ENCODE measurements at regions not wholly inside any gene's neighbourhood (a gene's known extent, or its start where the extent isn't known, plus 50 kb on each side); places are given as distances from the start of the nearest gene placed in this dataset.
"Not testable (repeated sequence)": the region's sequence is repeated elsewhere in the genome, so short reads cannot be mapped to it uniquely, and the experiment has no call there.

DNA sequence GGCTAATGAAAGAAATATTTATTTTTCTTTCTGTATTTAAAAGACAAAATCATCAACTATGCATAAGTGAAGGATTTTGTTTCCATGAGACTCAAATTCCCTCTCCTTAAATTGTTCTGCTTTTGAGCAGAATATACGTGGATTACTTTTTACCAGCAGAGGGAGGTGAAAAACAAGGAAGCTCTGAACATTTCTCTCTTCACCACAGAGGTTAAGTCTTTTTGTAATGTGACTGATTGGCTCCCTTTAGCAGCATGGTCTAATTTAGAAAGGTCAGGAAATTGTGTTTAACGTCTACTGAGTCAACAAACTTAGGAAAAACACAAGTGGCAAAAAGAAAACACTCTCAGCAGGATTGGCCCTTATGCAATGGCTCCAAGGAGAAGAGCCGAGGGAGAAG is 55.1 kb upstream of the F9 start:
- Mint-ChIP-seq H3K27ac (no peak overlapping the region), H3K9me3 (no peaks in the 10 kb centered on the region), H3K4me3 (no peak overlapping the region), H3K36me3 (ENCODE audit: low read depth) (no peaks in the 10 kb centered on the region), H3K27me3 (ENCODE audit: low read depth) (peaks cover 1% of the 10 kb centered on the region), H3K4me1 (ENCODE audit: low read depth) (no peaks in the 10 kb centered on the region)
- intact Hi-C loops (cut with micrococcal nuclease): no loop called here
- no peak for DNase-seq
- CTCF ChIA-PET: no interaction called here

DNA sequence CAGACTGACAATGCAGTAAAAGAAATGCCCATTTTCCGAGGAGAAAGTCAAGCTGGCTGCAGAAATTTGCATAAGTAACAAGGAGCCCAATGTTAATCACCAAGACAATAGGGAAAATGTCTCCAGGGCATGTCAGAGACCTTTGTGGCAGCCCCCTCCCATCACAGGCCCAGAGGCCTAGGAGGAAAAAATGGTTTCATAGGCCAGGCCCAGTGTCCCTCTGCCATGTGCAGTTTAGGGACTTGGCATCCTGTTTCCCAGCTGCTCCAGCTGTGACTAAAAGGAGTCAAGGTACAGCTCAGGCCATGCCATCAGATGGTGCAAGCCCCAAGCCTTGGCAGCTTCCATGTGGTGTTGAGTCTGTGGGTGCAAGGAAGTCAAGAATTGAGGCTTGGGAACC is 68.6 kb upstream of the F9 start:
- H3K4me1 Mint-ChIP-seq (ENCODE audit: low read depth); H3K27me3 Mint-ChIP-seq (ENCODE audit: low read depth); CTCF ChIA-PET; intact Hi-C loops (cut with micrococcal nuclease); H3K4me3 Mint-ChIP-seq; DNase-seq; H3K9me3 Mint-ChIP-seq; H3K36me3 Mint-ChIP-seq (ENCODE audit: low read depth); H3K27ac Mint-ChIP-seq: not testable (repeated sequence)

DNA sequence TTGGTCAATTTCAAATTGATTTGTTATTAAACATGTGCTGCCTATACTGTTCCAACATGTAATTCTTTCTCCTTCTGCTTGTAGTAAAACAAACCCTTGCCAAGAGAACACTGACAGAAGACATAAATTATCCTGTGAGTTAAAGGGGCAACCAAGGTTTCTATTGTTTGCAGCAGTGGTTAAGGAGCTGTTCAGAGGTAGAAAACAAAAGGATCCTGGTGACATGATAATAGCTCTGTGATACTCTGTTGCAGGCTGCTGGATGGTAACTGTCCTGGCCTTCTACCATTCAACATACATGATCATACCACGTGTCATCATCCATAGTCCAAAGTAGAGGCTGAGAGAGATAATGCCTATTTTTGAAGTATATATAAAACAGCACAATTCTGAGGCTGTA is 75.8 kb upstream of the F9 start:
- CTCF ChIA-PET: no interaction called here
- Mint-ChIP-seq H3K27me3 (ENCODE audit: low read depth) (no peaks in the 10 kb centered on the region), H3K4me3 (no peak overlapping the region), H3K4me1 (ENCODE audit: low read depth) (no peaks in the 10 kb centered on the region), H3K9me3 (no peaks in the 10 kb centered on the region), H3K36me3 (ENCODE audit: low read depth) (no peaks in the 10 kb centered on the region), H3K27ac (no peak overlapping the region)
- intact Hi-C loops (cut with micrococcal nuclease): no loop called here
- DNase-seq: no peak

DNA sequence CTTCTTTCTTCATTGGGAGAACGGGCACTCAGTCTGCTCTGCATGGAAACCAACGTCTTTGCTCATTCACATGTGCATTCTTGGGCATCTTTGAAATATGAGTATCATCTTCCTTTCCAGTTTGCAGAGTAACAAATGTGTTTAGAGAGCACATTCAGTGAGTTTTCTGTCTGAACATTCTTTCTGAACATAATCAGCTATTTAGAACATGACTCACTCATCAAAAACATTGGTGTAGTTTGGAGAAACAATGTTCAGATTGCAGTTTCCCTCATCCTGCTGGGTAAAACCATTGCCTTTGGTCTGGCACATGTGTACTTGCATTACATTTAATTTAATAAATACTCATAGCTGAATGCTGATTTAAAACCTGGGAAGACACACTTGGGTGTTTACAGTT is 81.5 kb upstream of the F9 start:
- H3K4me3 Mint-ChIP-seq: no peak overlapping the region
- H3K36me3 Mint-ChIP-seq (ENCODE audit: low read depth): no peaks in the 10 kb centered on the region
- H3K27me3 Mint-ChIP-seq (ENCODE audit: low read depth): no peaks in the 10 kb centered on the region
- H3K27ac Mint-ChIP-seq: no peak overlapping the region
- H3K4me1 Mint-ChIP-seq (ENCODE audit: low read depth): no peaks in the 10 kb centered on the region
- H3K9me3 Mint-ChIP-seq: peaks cover 1% of the 10 kb centered on the region
- no peak for DNase-seq
- intact Hi-C loops (cut with micrococcal nuclease): no loop called here
- CTCF ChIA-PET: no interaction called here

DNA sequence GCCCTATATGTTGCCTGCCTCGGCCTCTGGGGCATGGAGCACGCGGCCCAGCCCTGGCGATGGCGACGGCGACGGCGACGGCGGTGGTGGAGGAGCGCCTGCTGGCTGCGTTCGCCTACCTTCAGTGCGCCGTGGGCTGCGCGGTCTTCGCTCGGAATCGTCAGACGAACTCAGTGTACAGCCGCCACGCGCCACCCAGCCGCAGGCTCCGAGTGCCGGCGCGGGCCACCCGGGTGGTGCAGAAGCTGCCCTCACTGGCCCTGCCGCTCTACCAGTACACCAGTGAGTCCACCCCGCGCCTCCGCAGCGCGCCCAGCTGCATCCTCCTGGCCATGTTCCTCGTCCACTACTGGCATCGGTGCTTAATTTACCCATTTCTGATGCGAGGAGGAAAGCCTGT is 83.7 kb upstream of the F9 start:
- peaks cover 1% of the 10 kb centered on the region for H3K9me3 Mint-ChIP-seq
- no peaks in the 10 kb centered on the region for H3K4me1 Mint-ChIP-seq (ENCODE audit: low read depth)
- H3K4me3 Mint-ChIP-seq: no peak overlapping the region
- CTCF ChIA-PET: no interaction called here
- intact Hi-C loops (cut with micrococcal nuclease): no loop called here
- no peak overlapping the region for H3K27ac Mint-ChIP-seq
- no peaks in the 10 kb centered on the region for H3K36me3 Mint-ChIP-seq (ENCODE audit: low read depth)
- no peak for DNase-seq
- H3K27me3 Mint-ChIP-seq (ENCODE audit: low read depth): no peaks in the 10 kb centered on the region

DNA sequence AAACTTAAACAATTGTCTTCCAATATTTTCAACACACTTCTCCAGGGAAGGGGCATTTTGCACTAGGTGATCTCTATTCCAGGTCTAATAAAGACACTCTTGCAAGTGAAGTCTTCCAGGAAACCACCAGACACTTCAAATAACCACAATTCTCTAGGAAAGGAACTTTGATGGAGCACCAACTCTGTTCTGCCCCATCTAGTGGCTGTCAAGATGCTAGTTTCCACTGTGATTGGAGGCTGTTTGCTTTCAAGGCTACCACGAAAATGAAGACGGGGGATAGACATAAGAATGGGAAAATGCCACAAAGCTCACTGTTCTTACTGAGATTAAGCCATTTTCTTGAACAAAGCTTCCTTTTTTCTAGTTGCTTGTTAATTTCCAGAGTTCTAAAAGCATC is 100.6 kb upstream of the F9 start:
- Mint-ChIP-seq H3K4me3 (no peak overlapping the region), H3K4me1 (ENCODE audit: low read depth) (no peaks in the 10 kb centered on the region), H3K27ac (no peak overlapping the region), H3K9me3 (no peaks in the 10 kb centered on the region), H3K27me3 (ENCODE audit: low read depth) (peaks cover 6% of the 10 kb centered on the region), H3K36me3 (ENCODE audit: low read depth) (no peaks in the 10 kb centered on the region)
- intact Hi-C loops (cut with micrococcal nuclease): no loop called here
- no peak for DNase-seq
- CTCF ChIA-PET: no interaction called here

DNA sequence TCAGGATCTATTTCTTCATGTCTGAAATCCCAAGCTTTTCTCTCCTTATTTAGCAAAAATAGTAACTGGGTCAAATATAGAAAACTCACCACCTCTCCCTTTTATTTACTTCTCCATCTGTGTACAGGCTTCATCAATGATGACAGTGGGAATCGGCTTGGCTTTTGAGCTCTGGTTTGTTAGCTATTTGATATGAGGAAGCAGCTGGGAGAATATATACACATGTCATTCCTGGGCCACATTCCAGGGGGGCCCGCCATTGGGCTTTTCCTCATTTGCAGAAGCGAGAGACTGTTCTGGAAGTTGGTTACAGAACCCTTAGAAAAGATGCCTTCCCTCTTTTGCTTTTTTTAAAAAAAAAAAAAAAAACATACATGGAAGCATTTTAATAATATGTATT is 107.4 kb upstream of the F9 start:
- H3K27me3 Mint-ChIP-seq (ENCODE audit: low read depth): peaks cover 2% of the 10 kb centered on the region
- H3K4me3 Mint-ChIP-seq: no peak overlapping the region
- H3K4me1 Mint-ChIP-seq (ENCODE audit: low read depth): no peaks in the 10 kb centered on the region
- no peak overlapping the region for H3K27ac Mint-ChIP-seq
- no peaks in the 10 kb centered on the region for H3K9me3 Mint-ChIP-seq
- intact Hi-C loops (cut with micrococcal nuclease): no loop called here
- DNase-seq: no peak
- no peaks in the 10 kb centered on the region for H3K36me3 Mint-ChIP-seq (ENCODE audit: low read depth)
- CTCF ChIA-PET: interaction anchor here (0.7 kb wide), 1 partner anchor 92 kb away, joined by 3 read pairs; no protein-coding TSS in a partner anchor

DNA sequence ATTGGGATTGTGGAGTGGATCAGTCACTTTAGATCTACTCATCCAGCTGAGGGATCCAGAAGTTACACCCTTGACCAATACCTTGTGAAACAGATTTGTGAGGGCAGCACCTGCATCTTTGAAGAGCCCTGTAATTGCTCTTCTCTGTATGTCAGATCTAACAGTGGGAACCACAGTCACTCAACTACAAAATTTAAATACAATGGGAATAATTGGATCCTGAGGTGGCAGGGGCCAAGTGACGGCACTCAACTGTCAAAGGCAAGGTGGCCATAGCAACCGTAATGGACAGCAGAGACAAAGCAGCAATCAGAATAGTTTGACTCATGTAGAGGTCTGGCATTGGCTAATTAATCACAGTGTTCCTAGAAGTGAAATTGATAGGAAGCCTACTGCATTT is 132.3 kb upstream of the F9 start:
- DNase-seq; H3K4me3 Mint-ChIP-seq; CTCF ChIA-PET; H3K4me1 Mint-ChIP-seq (ENCODE audit: low read depth); H3K9me3 Mint-ChIP-seq; H3K27ac Mint-ChIP-seq; intact Hi-C loops (cut with micrococcal nuclease); H3K27me3 Mint-ChIP-seq (ENCODE audit: low read depth); H3K36me3 Mint-ChIP-seq (ENCODE audit: low read depth): not testable (repeated sequence)

DNA sequence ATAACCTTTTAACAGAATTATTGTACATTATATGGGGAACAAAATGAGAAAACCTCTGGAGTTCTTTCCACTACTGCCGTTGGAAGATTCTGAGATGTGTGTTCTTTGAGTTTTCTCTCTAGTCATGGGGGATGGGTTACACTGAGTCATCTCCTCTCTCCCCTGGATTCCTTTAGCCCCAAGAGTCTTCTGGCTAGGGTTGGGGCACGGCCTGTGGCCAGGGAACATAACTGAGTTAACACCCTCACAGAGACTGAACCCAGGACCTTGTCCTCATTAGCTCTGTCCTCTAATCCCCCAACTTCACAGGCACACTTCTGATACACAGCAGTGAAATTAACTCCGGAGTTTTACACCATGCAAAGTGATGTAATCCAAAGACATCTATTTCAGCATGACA is 142.3 kb upstream of the F9 start:
- no peak overlapping the region for H3K27ac Mint-ChIP-seq
- H3K27me3 Mint-ChIP-seq (ENCODE audit: low read depth): no peaks in the 10 kb centered on the region
- no peaks in the 10 kb centered on the region for H3K9me3 Mint-ChIP-seq
- no peaks in the 10 kb centered on the region for H3K36me3 Mint-ChIP-seq (ENCODE audit: low read depth)
- no peaks in the 10 kb centered on the region for H3K4me1 Mint-ChIP-seq (ENCODE audit: low read depth)
- intact Hi-C loops (cut with micrococcal nuclease): no loop called here
- H3K4me3 Mint-ChIP-seq: no peak overlapping the region
- CTCF ChIA-PET: no interaction called here
- DNase-seq: no peak

DNA sequence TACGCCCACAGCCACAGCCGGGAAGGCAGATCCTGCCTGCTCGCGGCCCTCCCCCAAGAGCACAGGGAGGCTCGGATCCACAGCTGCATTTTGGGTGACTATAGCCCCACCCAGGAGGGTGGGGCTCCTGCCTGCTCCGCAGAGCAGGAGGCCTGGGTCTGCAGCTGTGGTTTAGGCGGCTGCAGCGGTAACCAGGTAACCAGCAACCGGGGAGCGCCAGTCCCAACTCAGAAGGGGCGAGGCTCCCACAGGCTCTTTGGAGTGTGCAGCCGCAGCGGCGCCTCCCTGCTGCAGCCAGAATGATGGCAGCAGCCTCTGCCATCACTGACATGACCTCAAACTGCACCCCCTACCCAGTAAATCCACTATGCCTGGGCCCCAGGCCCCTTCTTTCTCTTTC is 148.0 kb upstream of the F9 start:
- Mint-ChIP-seq H3K27me3 (ENCODE audit: low read depth) (peaks cover 5% of the 10 kb centered on the region), H3K27ac (no peak overlapping the region), H3K9me3 (no peaks in the 10 kb centered on the region), H3K4me1 (ENCODE audit: low read depth) (no peaks in the 10 kb centered on the region), H3K36me3 (ENCODE audit: low read depth) (no peaks in the 10 kb centered on the region), H3K4me3 (no peak overlapping the region)
- CTCF ChIA-PET: no interaction called here
- no peak for DNase-seq
- intact Hi-C loops (cut with micrococcal nuclease): no loop called here

DNA sequence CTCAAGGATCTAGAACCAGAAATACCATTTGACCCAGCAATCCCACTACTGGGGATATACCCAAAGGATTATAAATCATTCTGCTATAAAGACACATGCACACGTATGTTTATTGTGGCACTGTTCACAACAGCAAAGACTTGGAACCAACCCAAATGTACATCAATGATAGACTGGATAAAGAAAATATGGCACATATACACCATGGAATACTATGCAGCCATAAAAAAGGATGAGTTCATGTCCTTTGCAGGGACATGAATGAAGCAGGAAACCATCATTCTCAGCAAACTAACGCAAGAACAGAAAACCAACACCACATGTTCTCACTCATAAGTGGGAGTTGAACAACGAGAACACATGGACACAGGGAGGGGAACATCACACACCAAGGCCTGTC is 154.0 kb upstream of the F9 start:
- H3K4me1 Mint-ChIP-seq (ENCODE audit: low read depth); CTCF ChIA-PET; H3K4me3 Mint-ChIP-seq; H3K27me3 Mint-ChIP-seq (ENCODE audit: low read depth); intact Hi-C loops (cut with micrococcal nuclease); H3K36me3 Mint-ChIP-seq (ENCODE audit: low read depth); H3K9me3 Mint-ChIP-seq; H3K27ac Mint-ChIP-seq; DNase-seq: not testable (repeated sequence)

DNA sequence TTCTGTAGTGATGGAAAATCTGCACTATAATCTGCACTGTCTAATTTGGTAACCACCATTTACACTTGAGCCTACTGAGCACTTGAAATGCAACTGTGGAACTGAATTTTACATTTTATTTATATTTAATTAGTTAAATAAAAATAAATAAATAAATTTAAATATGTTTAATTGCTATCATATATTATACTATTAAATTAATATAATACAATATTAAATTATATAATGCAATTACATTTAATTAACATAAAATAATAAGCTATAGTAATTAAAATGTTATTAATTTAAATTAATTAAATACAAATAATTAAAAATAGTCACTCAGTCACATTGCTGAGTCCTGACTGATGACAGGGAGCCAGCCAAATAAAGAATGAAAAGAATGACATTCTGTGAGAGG is 170.2 kb upstream of the F9 start:
- Mint-ChIP-seq H3K9me3 (no peaks in the 10 kb centered on the region), H3K4me1 (ENCODE audit: low read depth) (no peaks in the 10 kb centered on the region), H3K27ac (no peak overlapping the region), H3K27me3 (ENCODE audit: low read depth) (no peaks in the 10 kb centered on the region), H3K4me3 (no peak overlapping the region), H3K36me3 (ENCODE audit: low read depth) (no peaks in the 10 kb centered on the region)
- CTCF ChIA-PET: no interaction called here
- intact Hi-C loops (cut with micrococcal nuclease): no loop called here
- DNase-seq: no peak

DNA sequence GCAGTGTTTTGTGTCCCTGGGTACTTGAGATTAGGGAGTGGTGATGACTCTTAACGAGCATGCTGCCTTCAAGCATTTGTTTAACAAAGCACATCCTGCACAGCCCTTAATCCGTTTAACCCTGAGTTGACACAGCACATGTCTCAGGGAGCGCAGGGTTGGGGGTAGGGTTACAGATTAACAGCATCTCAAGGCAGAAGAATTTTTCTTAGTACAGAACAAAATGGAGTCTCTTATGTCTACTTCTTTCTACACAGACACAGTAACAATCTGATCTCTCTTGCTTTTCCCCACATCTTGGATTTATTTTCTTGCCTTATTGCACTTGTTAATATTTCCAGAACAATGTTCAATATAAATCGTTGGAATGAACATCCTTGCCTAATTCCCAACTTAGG is 187.9 kb upstream of the F9 start:
- H3K4me3 Mint-ChIP-seq; H3K4me1 Mint-ChIP-seq (ENCODE audit: low read depth); H3K27ac Mint-ChIP-seq; H3K27me3 Mint-ChIP-seq (ENCODE audit: low read depth); intact Hi-C loops (cut with micrococcal nuclease); H3K36me3 Mint-ChIP-seq (ENCODE audit: low read depth); H3K9me3 Mint-ChIP-seq; DNase-seq; CTCF ChIA-PET: not testable (repeated sequence)

DNA sequence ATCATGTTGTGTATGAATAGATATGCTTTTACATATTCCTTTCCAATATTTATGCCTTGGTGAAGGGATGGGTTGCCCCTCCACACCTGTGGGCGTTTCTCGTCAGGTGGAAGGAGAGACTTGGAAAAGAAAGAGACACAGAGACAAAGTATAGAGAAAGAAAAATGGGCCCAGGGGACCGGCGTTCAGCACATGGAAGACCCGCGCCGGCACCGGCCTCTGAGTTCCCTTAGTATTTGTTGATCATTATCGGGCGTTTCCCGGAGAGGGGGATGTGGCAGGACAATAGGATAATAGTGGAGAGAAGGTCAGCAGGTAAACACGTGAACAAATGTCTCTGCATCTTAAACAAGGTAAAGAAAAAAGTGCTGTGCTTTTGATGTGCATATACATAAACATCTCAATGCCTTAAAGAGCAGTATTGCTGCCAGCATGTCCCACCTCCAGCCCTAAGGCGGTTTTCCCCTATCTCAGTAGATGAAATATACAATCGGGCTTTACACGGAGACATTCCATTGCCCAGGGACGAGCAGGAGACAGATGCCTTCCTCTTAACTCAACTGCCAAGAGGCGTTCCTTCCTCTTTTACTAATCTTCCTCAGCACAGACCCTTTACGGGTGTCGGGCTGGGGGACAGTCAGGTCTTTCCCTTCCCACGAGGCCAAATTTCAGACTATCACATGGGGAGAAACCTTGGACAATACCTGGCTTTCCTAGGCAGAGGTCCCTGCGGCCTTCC is 188.5 kb upstream of the F9 start:
- DNase-seq; CTCF ChIA-PET; H3K27me3 Mint-ChIP-seq (ENCODE audit: low read depth); intact Hi-C loops (cut with micrococcal nuclease); H3K36me3 Mint-ChIP-seq (ENCODE audit: low read depth); H3K27ac Mint-ChIP-seq; H3K4me3 Mint-ChIP-seq; H3K4me1 Mint-ChIP-seq (ENCODE audit: low read depth); H3K9me3 Mint-ChIP-seq: not testable (repeated sequence)
